SK-N-MC (cell line): ENCODE measurements at regions not wholly inside any gene's neighbourhood (a gene's known extent, or its start where the extent isn't known, plus 50 kb on each side); places are given as distances from the start of the nearest gene placed in this dataset.

Experiments
- DNase-seq: peaks from one replicate; pipeline ENCODE4 v3.0.0-alpha.2; 2011; ENCODE audit warnings: low read depth, low spot score
- H3K27ac ChIP-seq: fragments of 200-600 bp; sonication (generic); 2 replicates; pipeline ENCODE4 v1.5.1; 2016; ENCODE audit warnings: mixed run types
- H3K36me3 ChIP-seq: fragments of 200-600 bp; sonication (generic); 2 replicates; pipeline ENCODE4 v1.6.1; 2017; ENCODE audit warnings: antibody characterized with exemption, low read length, mixed read lengths; ENCODE audit not compliant: insufficient read depth
- H3K4me3 ChIP-seq: fragments of 200-600 bp; sonication (generic); 2 replicates; pipeline ENCODE4 v1.5.1; 2016
- H3K9ac ChIP-seq: fragments of 200-600 bp; sonication (generic); 2 replicates; pipeline ENCODE4 v1.8.0; 2017; ENCODE audit warnings: mixed run types, mixed read lengths; ENCODE audit not compliant: insufficient read length
- H3K9me3 ChIP-seq: fragments of 200-600 bp; sonication (generic); 2 replicates; pipeline ENCODE4 v1.6.1; 2017; ENCODE audit warnings: low read depth, mild to moderate bottlenecking, antibody characterized with exemption, low read length, moderate library complexity, mixed read lengths
- EZH2 ChIP-seq: fragments of 200-600 bp; sonication (generic); IDR thresholded peaks from one replicate; pipeline ENCODE4 v1.6.1; 2017; ENCODE audit warnings: antibody characterized with exemption
- FOXP2 ChIP-seq: optimal IDR thresholded peaks from 2 replicates; pipeline ENCODE3; 2011; ENCODE audit warnings: mild to moderate bottlenecking, moderate library complexity; ENCODE audit not compliant: insufficient read depth; ENCODE audit errors: extremely low read length, control extremely low read depth
- POLR2AphosphoS5 ChIP-seq: IDR thresholded peaks from 2 replicates; pipeline ENCODE4 v1.6.1; 2012; ENCODE audit warnings: mild to moderate bottlenecking, low read depth, low read length, borderline replicate concordance

DNA sequence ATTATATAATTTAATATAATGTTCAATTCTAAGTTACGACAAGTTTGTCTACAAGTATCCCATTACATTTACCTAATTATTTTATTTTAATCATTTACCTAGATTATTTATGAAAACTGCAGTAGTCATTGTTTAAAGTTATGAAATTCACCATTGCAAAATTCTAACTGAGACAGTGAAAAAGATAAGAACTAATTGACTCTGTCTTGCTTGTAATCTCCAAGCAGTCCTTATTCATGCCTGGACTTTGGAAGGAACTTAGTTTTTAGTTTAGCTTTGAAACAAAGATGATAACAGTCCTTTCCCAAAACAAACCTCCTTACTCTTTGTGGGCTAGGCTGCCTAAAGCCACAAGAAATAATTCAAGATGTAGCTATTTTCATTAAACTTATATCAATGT, 165.0 kb downstream of the SUCNR1 start:
- TF ChIP-seq POLR2AphosphoS5 = no peak
- no peak for TF ChIP-seq EZH2
- no peak for TF ChIP-seq FOXP2
- Histone ChIP-seq H3K9ac (no peak overlapping the region), H3K4me3 (no peak overlapping the region), H3K36me3 (no peaks in the 10 kb centered on the region), H3K27ac (no peak overlapping the region), H3K9me3 (peaks cover 9% of the 10 kb centered on the region; the same call in 1 of the 2 replicates)
- DNase-seq = no peak

DNA sequence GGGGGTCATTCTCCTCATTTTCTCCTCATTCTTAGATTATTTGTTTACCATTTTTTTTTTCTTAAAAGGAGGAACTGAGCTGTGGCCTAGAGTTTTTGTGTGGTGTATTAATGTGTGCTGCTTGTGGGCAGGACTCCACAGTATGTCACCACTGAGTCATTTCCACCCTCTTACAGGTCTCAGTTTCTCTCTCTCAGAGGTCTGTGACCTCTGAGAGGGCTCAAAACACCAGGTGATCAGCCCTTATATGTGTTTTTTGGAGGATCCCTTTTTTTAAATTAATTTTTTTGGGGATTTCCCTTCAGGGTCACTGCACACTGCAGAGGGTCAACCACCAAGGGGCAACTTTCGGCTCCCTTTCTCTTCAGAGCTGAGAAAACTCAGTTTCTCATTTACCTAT, 166.4 kb downstream of the SUCNR1 start:
- Histone ChIP-seq H3K36me3 (no peaks in the 10 kb centered on the region), H3K9me3 (peaks cover 9% of the 10 kb centered on the region; the same call in 1 of the 2 replicates), H3K27ac (no peak overlapping the region), H3K9ac (no peak overlapping the region), H3K4me3 (no peak overlapping the region)
- no peak for DNase-seq
- no peak for TF ChIP-seq POLR2AphosphoS5
- no peak for TF ChIP-seq FOXP2
- no peak for TF ChIP-seq EZH2

DNA sequence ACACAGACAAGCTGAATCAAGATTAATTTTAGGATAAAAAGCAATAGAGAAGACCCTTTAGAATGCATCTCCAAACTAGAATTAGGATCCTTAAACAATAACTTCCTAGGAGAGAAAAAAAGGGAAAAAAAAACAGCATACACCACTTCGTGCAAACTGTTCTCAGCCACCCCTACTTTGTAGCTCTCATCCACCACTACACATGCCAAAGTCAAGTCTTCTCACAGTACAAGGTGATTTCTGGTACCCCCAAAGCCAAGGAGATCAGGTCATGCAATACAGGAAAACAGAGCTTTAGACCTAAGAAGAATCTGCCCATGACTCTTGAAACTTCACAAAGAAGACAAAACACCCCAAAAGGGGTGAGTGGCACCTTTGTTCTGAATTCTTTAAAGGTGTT, 166.9 kb downstream of the SUCNR1 start:
- Histone ChIP-seq H3K36me3 (no peaks in the 10 kb centered on the region), H3K9ac (no peak overlapping the region), H3K27ac (no peak overlapping the region), H3K4me3 (no peak overlapping the region), H3K9me3 (peaks cover 9% of the 10 kb centered on the region; the same call in 1 of the 2 replicates)
- no peak for DNase-seq
- TF ChIP-seq EZH2 = no peak
- no peak for TF ChIP-seq POLR2AphosphoS5
- TF ChIP-seq FOXP2 = no peak

DNA sequence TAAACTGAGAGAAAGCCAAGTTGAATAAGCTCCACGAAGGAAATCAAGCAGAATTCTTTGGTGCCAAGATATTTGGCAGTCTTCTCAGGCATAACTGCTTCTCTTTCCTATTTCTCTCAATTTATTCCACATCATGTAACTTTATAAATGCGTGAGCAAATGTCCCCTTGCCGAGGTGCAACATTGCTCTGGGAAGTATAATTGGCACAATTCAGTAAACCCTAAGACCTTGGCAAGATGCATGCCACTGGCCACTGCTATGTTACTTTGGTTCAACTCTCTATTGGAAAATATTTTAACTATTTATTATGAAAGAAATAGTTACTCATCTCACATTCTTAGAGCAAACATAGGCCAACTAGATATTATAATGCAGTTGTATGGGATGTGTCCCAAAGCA, 170.2 kb downstream of the SUCNR1 start:
- Histone ChIP-seq H3K9me3 (no peaks in the 10 kb centered on the region), H3K9ac (no peak overlapping the region), H3K36me3 (no peaks in the 10 kb centered on the region), H3K27ac (no peak overlapping the region), H3K4me3 (no peak overlapping the region)
- DNase-seq = no peak
- TF ChIP-seq POLR2AphosphoS5 (no peak), EZH2 (no peak), FOXP2 (no peak)

DNA sequence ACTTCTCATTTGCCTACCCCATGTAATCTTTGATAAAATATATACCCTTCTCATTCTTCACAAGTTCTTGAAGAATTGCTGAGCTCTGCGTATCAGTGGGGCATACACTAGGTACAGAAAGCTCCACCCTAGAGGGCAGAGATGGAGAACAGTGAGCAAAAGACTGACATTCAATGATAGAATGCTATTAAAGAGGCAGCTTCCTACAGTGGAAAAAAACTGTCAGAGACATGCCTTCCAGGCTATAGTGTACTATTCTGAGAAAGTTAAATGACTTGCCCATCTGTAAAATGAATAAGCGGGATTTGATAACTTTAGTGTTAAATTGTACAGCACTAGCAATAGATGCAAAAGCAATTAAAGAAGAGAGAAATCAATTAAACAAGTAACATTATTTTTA, 172.8 kb downstream of the SUCNR1 start:
- no peaks in the 10 kb centered on the region for H3K9me3 ChIP-seq
- H3K27ac ChIP-seq = no peak overlapping the region
- H3K9ac ChIP-seq = no peak overlapping the region
- TF ChIP-seq EZH2 = no peak
- DNase-seq = no peak
- no peak overlapping the region for H3K4me3 ChIP-seq
- no peaks in the 10 kb centered on the region for H3K36me3 ChIP-seq

DNA sequence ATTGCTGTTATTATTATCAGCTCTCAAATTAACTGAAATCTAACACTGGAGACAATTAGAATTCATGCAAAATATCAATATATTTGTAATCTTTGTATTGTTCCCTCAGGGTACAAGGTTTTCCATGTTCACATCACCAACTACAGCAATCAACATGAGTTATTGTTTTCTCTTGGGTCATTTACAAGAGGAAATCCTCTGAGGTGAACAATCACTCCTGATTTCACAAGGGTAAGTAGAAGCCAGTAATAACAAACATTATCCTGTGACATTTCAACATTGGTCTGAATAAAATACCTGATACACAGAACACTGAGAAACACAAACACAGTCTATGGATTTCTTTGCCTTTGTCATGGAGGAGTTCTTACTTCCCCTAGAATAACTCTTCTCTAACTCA, 174.0 kb downstream of the SUCNR1 start:
- no peaks in the 10 kb centered on the region for H3K9me3 ChIP-seq
- no peak overlapping the region for H3K27ac ChIP-seq
- H3K9ac ChIP-seq = no peak overlapping the region
- H3K4me3 ChIP-seq = no peak overlapping the region
- DNase-seq = no peak
- TF ChIP-seq FOXP2 (no peak), POLR2AphosphoS5 (no peak), EZH2 (no peak)
- no peaks in the 10 kb centered on the region for H3K36me3 ChIP-seq

DNA sequence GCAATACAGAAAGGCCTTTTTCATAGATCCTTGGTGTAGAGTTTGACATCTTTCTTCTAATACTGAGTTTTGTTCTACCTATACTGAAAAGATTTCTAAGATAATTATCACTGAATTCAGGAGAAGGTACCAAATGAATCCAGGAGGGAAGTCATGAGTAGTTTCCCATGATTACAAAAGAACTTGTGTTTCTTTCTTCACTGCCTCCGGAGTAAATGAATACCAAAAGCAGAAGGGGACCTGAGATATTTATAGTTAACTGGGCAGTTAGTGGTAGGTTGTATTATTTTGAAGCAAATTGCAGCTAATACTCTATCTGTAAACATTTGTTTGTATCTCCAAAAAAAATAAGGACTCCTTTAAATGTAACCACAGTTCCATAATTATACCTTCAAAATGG, 175.4 kb downstream of the SUCNR1 start:
- H3K36me3 ChIP-seq = no peaks in the 10 kb centered on the region
- H3K4me3 ChIP-seq = no peak overlapping the region
- no peaks in the 10 kb centered on the region for H3K9me3 ChIP-seq
- no peak for TF ChIP-seq FOXP2
- no peak for TF ChIP-seq EZH2
- TF ChIP-seq POLR2AphosphoS5 = no peak
- DNase-seq = no peak
- H3K9ac ChIP-seq = no peak overlapping the region
- H3K27ac ChIP-seq = no peak overlapping the region

DNA sequence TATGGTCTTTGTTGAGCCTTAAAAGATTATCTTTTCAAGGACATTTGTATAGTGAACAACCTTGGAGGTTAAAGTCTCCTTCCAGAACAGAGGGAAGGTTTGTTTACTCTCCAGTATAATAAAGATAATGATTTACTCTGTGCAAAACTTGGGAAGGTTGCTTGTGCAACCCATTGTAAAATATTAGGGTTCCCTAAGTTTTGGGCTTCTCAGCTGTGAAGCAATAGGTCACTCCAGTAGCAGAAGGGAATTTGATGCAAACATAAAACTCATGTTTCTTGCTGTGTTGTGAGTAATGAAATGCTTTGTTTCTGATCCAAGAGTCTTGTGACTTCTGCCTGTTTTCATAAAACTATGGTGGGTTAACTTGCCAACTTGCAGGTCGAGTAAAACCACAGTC, 177.5 kb downstream of the SUCNR1 start:
- no peak for TF ChIP-seq POLR2AphosphoS5
- TF ChIP-seq EZH2 = no peak
- TF ChIP-seq FOXP2 = no peak
- H3K4me3 ChIP-seq = no peak overlapping the region
- H3K36me3 ChIP-seq = no peaks in the 10 kb centered on the region
- no peaks in the 10 kb centered on the region for H3K9me3 ChIP-seq
- H3K9ac ChIP-seq = no peak overlapping the region
- no peak overlapping the region for H3K27ac ChIP-seq
- DNase-seq = no peak

DNA sequence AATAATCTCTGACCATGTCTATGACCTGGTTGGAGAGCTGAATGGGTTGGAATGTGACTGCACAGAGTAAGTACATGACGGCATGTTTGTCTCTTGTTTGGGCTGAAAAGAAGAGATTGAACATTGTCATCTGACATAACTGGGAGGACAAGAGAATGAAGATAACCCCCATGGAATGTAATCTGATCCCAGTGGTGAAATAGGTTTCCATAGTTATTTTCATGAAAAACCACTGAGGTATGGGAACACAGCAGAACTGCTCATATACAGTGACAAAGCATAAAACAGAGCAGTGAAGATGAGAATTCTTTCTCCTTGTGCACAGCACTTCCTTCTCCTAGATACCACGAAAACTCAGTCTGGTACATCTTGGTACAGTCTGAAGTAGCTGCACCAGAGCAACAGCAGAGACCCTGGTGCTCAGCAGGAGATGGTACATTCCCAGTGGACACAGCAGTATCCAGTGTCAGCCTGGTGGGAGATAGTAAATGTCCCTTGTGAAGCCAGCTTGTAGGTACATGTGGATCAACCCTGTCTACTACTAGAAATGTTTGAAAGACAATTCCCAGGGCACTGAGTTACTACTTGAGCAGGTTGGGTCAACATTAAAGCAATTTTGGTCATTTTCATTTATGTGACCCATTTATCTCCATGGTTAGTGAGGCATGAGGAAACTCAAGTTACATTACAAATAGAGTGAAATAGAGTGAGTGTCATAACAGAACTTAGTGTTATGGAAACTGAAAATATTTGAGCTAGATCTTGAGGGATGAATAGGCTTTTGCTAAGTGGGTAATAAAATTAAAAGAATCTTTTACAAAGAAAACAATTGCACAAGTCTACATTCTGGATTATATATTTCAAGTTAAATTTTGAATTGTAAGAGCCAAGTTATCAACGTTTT, 178.3 kb downstream of the SUCNR1 start:
- no peak overlapping the region for H3K4me3 ChIP-seq
- no peak for DNase-seq
- no peak for TF ChIP-seq FOXP2
- TF ChIP-seq EZH2 = no peak
- no peak for TF ChIP-seq POLR2AphosphoS5
- H3K27ac ChIP-seq = no peak overlapping the region
- no peaks in the 10 kb centered on the region for H3K9me3 ChIP-seq
- H3K9ac ChIP-seq = no peak overlapping the region
- H3K36me3 ChIP-seq = no peaks in the 10 kb centered on the region
